HEK293T (cell line): ENCODE measurements at regions not wholly inside any gene's neighbourhood (a gene's known extent, or its start where the extent isn't known, plus 50 kb on each side); places are given as distances from the start of the nearest gene placed in this dataset.
"Not testable (repeated sequence)": the region's sequence is repeated elsewhere in the genome, so short reads cannot be mapped to it uniquely, and the experiment has no call there.

ENCODE experiments used
- BHLHE40 ChIP-seq: fragments of 450-650 bp; IDR thresholded peaks from 2 replicates; pipeline ENCODE4 v1.6.1; 2016; ENCODE audit warnings: mild to moderate bottlenecking, moderate library complexity, borderline replicate concordance
- SP1 ChIP-seq: fragments of 450-650 bp; IDR thresholded peaks from 2 replicates; pipeline ENCODE4 v1.6.1; 2017
- SUZ12 ChIP-seq: fragments of 450-650 bp; IDR thresholded peaks from 2 replicates; pipeline ENCODE4 v1.6.1; 2016; ENCODE audit warnings: mild to moderate bottlenecking

DNA sequence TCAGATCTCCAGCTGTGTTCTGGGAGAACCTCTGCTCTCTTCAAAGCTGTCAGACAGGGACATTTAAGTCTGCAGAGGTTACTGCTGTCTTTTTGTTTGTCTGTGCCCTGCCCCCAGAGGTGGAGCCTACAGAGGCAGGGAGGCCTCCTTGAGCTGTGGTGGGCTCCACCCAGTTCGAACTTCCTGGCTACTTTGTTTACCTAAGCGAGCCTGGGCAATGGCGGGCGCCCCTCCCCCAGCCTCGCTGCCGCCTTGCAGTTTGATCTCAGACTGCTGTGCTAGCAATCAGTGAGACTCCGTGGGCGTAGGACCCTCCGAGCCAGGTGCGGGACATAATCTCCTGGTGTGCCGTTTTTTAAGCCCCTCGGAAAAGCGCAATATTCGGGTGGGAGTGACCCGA is 171.2 kb downstream of the RBMX2 start:
- not testable (repeated sequence) for TF ChIP-seq SP1, SUZ12, BHLHE40
